Right lobe of liver (tissue), 6 donors: ENCODE measurements at regions not wholly inside any gene's neighbourhood (a gene's known extent, or its start where the extent isn't known, plus 50 kb on each side); places are given as distances from the start of the nearest gene placed in this dataset.

Experiments
- ATAC-seq, 4 donors: fragments of 200-7000 bp; cut with Tn5 transposase; one replicate each; pipeline ENCODE4 v1.9.1; 2020; ENCODE audit warnings: mild to moderate bottlenecking in 4 of 4, moderate library complexity in 4 of 4
- DNase-seq, 3 donors: peaks; one replicate each; pipeline ENCODE4 v3.0.0-alpha.2; 2020
- H3K27ac ChIP-seq, 3 donors: fragments of 200-600 bp; one replicate each; pipeline ENCODE4 v1.8.0; 2022
- H3K27me3 ChIP-seq, 2 donors: fragments of 200-600 bp; one replicate each; pipeline ENCODE4 v1.8.0; 2022
- H3K36me3 ChIP-seq, 4 donors: fragments of 200-600 bp; sonication (generic) in 1 of 4; one replicate each; pipeline versions ENCODE4 v1.5.1 to v1.8.0; 2017 to 2022; ENCODE audit warnings: control low read depth in 1 of 4
- H3K4me1 ChIP-seq, 4 donors: fragments of 200-600 bp; sonication (generic) in 1 of 4; one replicate each; pipeline versions ENCODE4 v1.5.1 to v1.8.0; 2017 to 2022; ENCODE audit warnings: control low read depth in 1 of 4
- H3K4me3 ChIP-seq, 3 donors: fragments of 200-600 bp; one replicate each; pipeline ENCODE4 v1.8.0; 2022
- H3K9me3 ChIP-seq, 4 donors: fragments of 200-600 bp; sonication (generic) in 1 of 4; one replicate each; pipeline versions ENCODE4 v1.5.1 to v1.8.0; 2017 to 2022; ENCODE audit warnings: control low read depth in 1 of 4
- POLR2A ChIP-seq: fragments of 450-650 bp; IDR thresholded peaks from one replicate; pipeline ENCODE4 v1.6.1; 2017; ENCODE audit warnings: antibody characterized with exemption, mild to moderate bottlenecking
- WGBS: methylation state at CpG from one replicate; pipeline ENCODE4 v1.1.6; 2018; ENCODE audit warnings: low coverage, low lambda C conversion rate; ENCODE audit not compliant: insufficient coverage; ENCODE audit errors: missing lambda C conversion rate; 5-methylcytosine and 5-hydroxymethylcytosine counted together
- intact Hi-C, 2 donors: fragments of 100-400 bp; cut with DNase I; formaldehyde crosslinking; loops; one replicate each; pipeline versions ENCODE4 v1.11.2 to v1.14.1; 2022
- TF ChIP-seq, protein P1 (sequence below), 4 donors: fragments of 200-600 bp in 3 of 4; fragments of 450-650 bp in 1 of 4; IDR thresholded peaks; one replicate each; pipeline versions ENCODE4 v1.5.1 to v1.8.0; 2016 to 2022; ENCODE audit warnings: antibody characterized with exemption in 4 of 4, mild to moderate bottlenecking in 2 of 4
- donor health status: DM: no; HTN: yes; CAD: no.
- donor health status: DM: no; HTN: no; CAD: no.
- donor health status: DM: no; HTN: no; CAD: no.
- donor health status: DM: no; HTN: yes; CAD: no.
- donor health status: DM: no; HTN: yes; CAD: no.

GRCh38 chr21:16468184-16468583 lies 738.4 kb downstream of the USP25 start:
- 80% methylated on average over 2 of the region's 2 CpGs for WGBS
- no peaks in the 10 kb centered on the region for H3K4me1 ChIP-seq
- TF ChIP-seq, protein P1, sequence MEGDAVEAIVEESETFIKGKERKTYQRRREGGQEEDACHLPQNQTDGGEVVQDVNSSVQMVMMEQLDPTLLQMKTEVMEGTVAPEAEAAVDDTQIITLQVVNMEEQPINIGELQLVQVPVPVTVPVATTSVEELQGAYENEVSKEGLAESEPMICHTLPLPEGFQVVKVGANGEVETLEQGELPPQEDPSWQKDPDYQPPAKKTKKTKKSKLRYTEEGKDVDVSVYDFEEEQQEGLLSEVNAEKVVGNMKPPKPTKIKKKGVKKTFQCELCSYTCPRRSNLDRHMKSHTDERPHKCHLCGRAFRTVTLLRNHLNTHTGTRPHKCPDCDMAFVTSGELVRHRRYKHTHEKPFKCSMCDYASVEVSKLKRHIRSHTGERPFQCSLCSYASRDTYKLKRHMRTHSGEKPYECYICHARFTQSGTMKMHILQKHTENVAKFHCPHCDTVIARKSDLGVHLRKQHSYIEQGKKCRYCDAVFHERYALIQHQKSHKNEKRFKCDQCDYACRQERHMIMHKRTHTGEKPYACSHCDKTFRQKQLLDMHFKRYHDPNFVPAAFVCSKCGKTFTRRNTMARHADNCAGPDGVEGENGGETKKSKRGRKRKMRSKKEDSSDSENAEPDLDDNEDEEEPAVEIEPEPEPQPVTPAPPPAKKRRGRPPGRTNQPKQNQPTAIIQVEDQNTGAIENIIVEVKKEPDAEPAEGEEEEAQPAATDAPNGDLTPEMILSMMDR (IDR thresholded peaks at IDR 0.05), result no peak
- no peak for TF ChIP-seq POLR2A
- no peak overlapping the region for H3K4me3 ChIP-seq
- intact Hi-C loops, result no loop called here
- no peaks in the 10 kb centered on the region for H3K9me3 ChIP-seq
- DNase-seq (no peak), ATAC-seq (no peak)
- H3K27me3 ChIP-seq, result no peaks in the 10 kb centered on the region
- no peaks in the 10 kb centered on the region for H3K36me3 ChIP-seq
- no peak overlapping the region for H3K27ac ChIP-seq

GRCh38 chr21:16473988-16474387 lies 744.2 kb downstream of the USP25 start:
- intact Hi-C loops, result no loop called here
- H3K27me3 ChIP-seq, result no peaks in the 10 kb centered on the region
- H3K4me1 ChIP-seq, result no peaks in the 10 kb centered on the region
- no peak for DNase-seq
- H3K9me3 ChIP-seq, result no peaks in the 10 kb centered on the region
- H3K27ac ChIP-seq, result no peak overlapping the region
- no peak overlapping the region for H3K4me3 ChIP-seq
- no peak for ATAC-seq
- 35% methylated on average over 2 of the region's 2 CpGs for WGBS
- H3K36me3 ChIP-seq, result no peaks in the 10 kb centered on the region
- no peak for TF ChIP-seq POLR2A
- TF ChIP-seq, protein P1 (IDR thresholded peaks at IDR 0.05), result no peak

- ATAC-seq, result peak; percentile 30 to 37 (median 36)
- intact Hi-C loops, result no loop called here
- Histone ChIP-seq H3K27me3 (no peaks in the 10 kb centered on the region), H3K4me1 (no peaks in the 10 kb centered on the region), H3K27ac (no peak overlapping the region), H3K9me3 (no peaks in the 10 kb centered on the region), H3K4me3 (no peak overlapping the region), H3K36me3 (no peaks in the 10 kb centered on the region)
- no peak for TF ChIP-seq POLR2A
- TF ChIP-seq, protein P1 (IDR thresholded peaks at IDR 0.05), result no peak
- no peak for DNase-seq
- WGBS, result 53% methylated on average over 2 of the region's 2 CpGs
Measured at GRCh38 chr21:16476056-16476825, 746.5 kb downstream of the USP25 start.

DNA sequence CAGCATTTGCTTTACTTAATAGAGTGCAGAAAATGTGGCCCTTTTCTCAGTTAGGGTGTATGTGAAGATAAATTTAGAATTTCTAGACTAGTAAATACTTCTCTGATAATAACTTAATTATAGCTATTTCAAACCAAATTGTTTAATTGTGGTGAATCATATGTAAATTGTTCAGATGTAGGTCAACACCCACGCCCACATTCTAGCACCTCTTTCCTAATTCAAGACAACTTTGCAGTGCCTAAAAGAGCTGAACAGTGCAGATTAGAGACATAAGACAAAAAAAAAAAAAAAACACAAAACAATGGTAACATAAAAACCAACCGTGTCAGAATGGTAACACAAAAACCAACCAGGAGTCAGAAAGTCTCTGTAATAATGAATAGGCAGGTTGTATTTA lies 758.3 kb downstream of the USP25 start:
- no peaks in the 10 kb centered on the region for H3K27me3 ChIP-seq
- H3K4me1 ChIP-seq, result no peaks in the 10 kb centered on the region
- 86% methylated on average over 2 of the region's 2 CpGs for WGBS
- H3K27ac ChIP-seq, result no peak overlapping the region
- TF ChIP-seq, protein P1 (IDR thresholded peaks at IDR 0.05), result no peak
- TF ChIP-seq POLR2A, result no peak
- H3K9me3 ChIP-seq, result no peaks in the 10 kb centered on the region
- H3K36me3 ChIP-seq, result no peaks in the 10 kb centered on the region
- ATAC-seq, result no peak
- no peak overlapping the region for H3K4me3 ChIP-seq
- DNase-seq, result no peak
- intact Hi-C loops, result no loop called here
